ENCODE measurements at regions not wholly inside any gene's neighbourhood (a gene's known extent, or its start where the extent isn't known, plus 50 kb on each side); places are given as distances from the start of the nearest gene placed in this dataset.

- TF ChIP-seq ATF6 (CRISPR knock-in tag; IDR thresholded peaks at IDR 0.05), result no peak
These were observed 81.1 kb upstream of the TAF1B start (continued) for GRCh38 chr2:9762164-9762563.

DNA sequence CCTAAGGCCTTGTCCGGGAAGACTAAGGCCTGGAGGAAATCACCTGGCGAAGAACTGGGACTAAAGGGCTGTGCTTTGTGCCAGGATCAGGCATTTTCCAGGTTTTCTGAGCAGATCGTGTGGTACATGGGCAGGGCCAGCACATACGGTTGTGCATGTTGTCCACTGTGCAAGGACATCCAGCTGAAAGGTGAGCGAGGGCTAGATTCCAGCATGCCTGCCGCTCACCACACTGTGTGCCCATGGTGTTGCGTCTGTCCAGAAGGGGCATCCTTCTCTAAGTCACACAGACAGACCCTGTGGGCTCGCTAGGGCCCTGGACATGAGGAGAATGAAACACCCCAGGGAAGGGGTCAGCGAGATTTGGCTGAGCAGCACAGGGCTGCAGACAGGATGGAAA, 80.3 kb upstream of the TAF1B start:
- TF ChIP-seq MXD4 (CRISPR knock-in tag; IDR thresholded peaks at IDR 0.05; ENCODE audit: borderline replicate concordance) (no peak), FOXP1 (CRISPR knock-in tag; IDR thresholded peaks at IDR 0.05; ENCODE audit: borderline replicate concordance) (no peak), E2F5 (CRISPR knock-in tag; IDR thresholded peaks at IDR 0.05) (no peak), TP53 (CRISPR knock-in tag; IDR thresholded peaks at IDR 0.05) (no peak), ZNF121 (CRISPR knock-in tag; IDR thresholded peaks at IDR 0.05) (no peak), HMGA2 (CRISPR knock-in tag; IDR thresholded peaks at IDR 0.05) (no peak)
- peaks cover 23% of the 10 kb centered on the region for H3K4me1 Mint-ChIP-seq
- no peak overlapping the region for H3K4me3 Mint-ChIP-seq
- no peaks in the 10 kb centered on the region for H3K9me3 Mint-ChIP-seq
- no peak for ATAC-seq
- peaks cover 4% of the 10 kb centered on the region; the same call in 1 of the 2 replicates for H3K27me3 Mint-ChIP-seq (ENCODE audit: low read depth)
- DNase-seq (ENCODE audit: low spot score), result no peak
- ChIA-PET POLR2A (no interaction called here), CTCF (no interaction called here)
- no peak overlapping the region for H3K27ac Mint-ChIP-seq
- H3K36me3 Mint-ChIP-seq, result no peaks in the 10 kb centered on the region

GRCh38 chr2:9763356-9764152, 79.7 kb upstream of the TAF1B start:
- CTCF ChIA-PET, result no interaction called here

More at GRCh38 chr2:9763356-9764152, 79.7 kb upstream of the TAF1B start:
- no peaks in the 10 kb centered on the region for H3K36me3 Mint-ChIP-seq
- no peak overlapping the region for H3K4me3 Mint-ChIP-seq
- DNase-seq (ENCODE audit: low spot score) (no peak), ATAC-seq (no peak)
- POLR2A ChIA-PET, result no interaction called here
- no peaks in the 10 kb centered on the region for H3K27me3 Mint-ChIP-seq (ENCODE audit: low read depth)
- no peaks in the 10 kb centered on the region for H3K9me3 Mint-ChIP-seq
- H3K4me1 Mint-ChIP-seq, result peaks cover 23% of the 10 kb centered on the region
- TF ChIP-seq FOXJ3 (CRISPR knock-in tag; IDR thresholded peaks at IDR 0.05; ENCODE audit: borderline replicate concordance), result no peak
- TF ChIP-seq STAT6 (CRISPR knock-in tag; conservative IDR thresholded peaks at IDR 0.05; ENCODE audit: low read depth), result no peak
- TF ChIP-seq E2F1 (CRISPR knock-in tag; IDR thresholded peaks at IDR 0.05), result no peak
- no peak for TF ChIP-seq ZNF423 (CRISPR knock-in tag; IDR thresholded peaks at IDR 0.05)
- H3K27ac Mint-ChIP-seq, result no peak overlapping the region

All from WTC11 (cell line).